Natural killer cell treated with Interleukin-12 subunit alpha and Interleukin-12 subunit beta and Interleukin-15 and Interleukin-18, amount 100 ng/mL, for 72 hours (primary cell): ENCODE measurements at regions not wholly inside any gene's neighbourhood (a gene's known extent, or its start where the extent isn't known, plus 50 kb on each side); places are given as distances from the start of the nearest gene placed in this dataset.

Experiments used
- ATAC-seq, 2 donors: fragments of 150-1000 bp; cut with Tn5 transposase in 1 of 2; sonication (Bioruptor Pico), chemical (Tn5 transposase) in 1 of 2; 2 replicates each; pipeline ENCODE4 v1.10.0; 2021
- DNase-seq: peaks from one replicate; pipeline ENCODE4 v3.0.0; 2022; ENCODE audit warnings: low spot score
- H3K27ac Mint-ChIP-seq, 2 donors: 1 replicate in 1 of 2; 2 replicates in 1 of 2; pipeline ENCODE4 v1.8.0; 2022; ENCODE audit warnings: mixed read lengths in 2 of 2, mild to moderate bottlenecking in 1 of 2, moderate library complexity in 1 of 2
- H3K27me3 Mint-ChIP-seq, 2 donors: 1 replicate in 1 of 2; 2 replicates in 1 of 2; pipeline ENCODE4 v1.8.0; 2022; ENCODE audit warnings: mixed read lengths in 2 of 2
- H3K36me3 Mint-ChIP-seq: one replicate; pipeline ENCODE4 v1.8.0; 2022; ENCODE audit warnings: mixed read lengths
- H3K4me1 Mint-ChIP-seq, 2 donors: 1 replicate in 1 of 2; 2 replicates in 1 of 2; pipeline ENCODE4 v1.8.0; 2022; ENCODE audit warnings: low read depth in 2 of 2, mixed read lengths in 2 of 2, mild to moderate bottlenecking in 1 of 2
- H3K4me3 Mint-ChIP-seq: one replicate; pipeline ENCODE4 v1.8.0; 2022; ENCODE audit warnings: mixed read lengths
- H3K9me3 Mint-ChIP-seq: 2 replicates; pipeline ENCODE4 v1.8.0; 2022; ENCODE audit warnings: mixed read lengths

DNA sequence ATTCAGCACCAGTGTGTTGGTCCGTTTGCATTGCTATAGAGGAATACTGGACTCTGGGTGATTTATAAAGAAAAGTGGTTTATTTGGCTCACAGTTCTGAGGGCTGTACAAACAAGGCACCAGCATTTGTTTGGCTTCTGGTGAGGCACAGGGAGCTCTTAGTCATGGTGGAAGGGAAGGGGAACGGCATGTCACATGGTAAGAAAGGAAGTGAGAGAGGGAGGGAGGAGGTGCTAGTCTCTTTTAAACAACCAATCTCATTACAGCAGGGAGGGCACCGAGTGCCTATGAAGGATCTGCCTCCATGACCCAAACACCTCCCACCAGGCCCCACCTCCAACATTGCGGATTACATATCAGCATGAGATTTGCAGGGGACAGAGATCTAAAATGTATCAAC is 143.9 kb upstream of the DLX2 start:
- H3K4me3 Mint-ChIP-seq: no peak overlapping the region
- ATAC-seq (peak; percentile 49), DNase-seq (no peak)
- H3K27me3 Mint-ChIP-seq: peaks cover 4 to 7% of the 10 kb centered on the region in 2 donors
- peaks cover 22 to 30% of the 10 kb centered on the region in 2 donors for H3K4me1 Mint-ChIP-seq
- H3K27ac Mint-ChIP-seq: peak overlapping the region in 1 of 2 donors; percentile 1
- no peaks in the 10 kb centered on the region for H3K36me3 Mint-ChIP-seq
- peaks cover 3% of the 10 kb centered on the region for H3K9me3 Mint-ChIP-seq

DNA sequence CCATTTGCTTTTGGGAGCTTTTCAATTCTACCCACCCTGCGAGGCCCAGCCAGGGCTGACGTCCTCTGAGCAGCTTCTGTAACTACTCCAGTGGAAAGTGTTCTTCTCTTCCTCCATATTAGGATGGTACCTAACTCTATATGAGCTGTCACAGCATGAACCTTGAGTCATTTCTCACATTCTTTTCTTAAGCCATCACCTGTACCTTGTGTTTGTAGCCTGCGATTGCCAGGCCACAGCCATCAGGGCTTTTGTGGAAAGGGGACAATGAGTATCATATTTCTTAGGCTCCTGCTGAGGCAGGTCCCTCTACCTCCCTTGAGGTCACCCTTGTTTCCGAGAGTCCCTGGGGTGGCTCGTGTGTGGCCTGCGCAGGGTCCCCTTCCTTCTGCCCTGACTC is 144.5 kb upstream of the DLX2 start:
- no peak for DNase-seq
- Mint-ChIP-seq H3K4me3 (no peak overlapping the region), H3K4me1 (peaks cover 27 to 35% of the 10 kb centered on the region in 2 donors), H3K27me3 (peaks cover 4 to 7% of the 10 kb centered on the region in 2 donors), H3K36me3 (no peaks in the 10 kb centered on the region), H3K9me3 (peaks cover 3% of the 10 kb centered on the region), H3K27ac (peak overlapping the region in 1 of 2 donors; percentile 1)
- ATAC-seq: no peak

DNA sequence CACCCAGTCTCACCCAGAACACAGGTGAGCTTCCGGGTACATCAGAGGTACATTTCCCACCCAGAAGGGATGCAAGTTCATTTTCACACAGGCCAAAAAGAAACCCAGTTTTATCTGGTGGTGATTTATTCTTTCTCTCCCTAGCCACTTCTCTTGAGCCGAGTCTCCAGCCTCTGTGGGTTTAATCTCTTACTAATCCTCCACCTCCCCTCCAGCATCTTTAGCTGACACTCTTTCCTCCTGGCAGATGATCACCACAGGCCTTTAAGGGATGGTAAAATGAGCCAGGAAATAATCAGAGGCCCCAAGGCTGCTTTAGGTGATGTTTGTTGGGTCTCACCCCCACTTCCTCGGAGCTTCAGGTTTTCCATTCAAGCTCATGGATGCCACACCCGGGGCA is 145.7 kb upstream of the DLX2 start:
- Mint-ChIP-seq H3K9me3 (peaks cover 3% of the 10 kb centered on the region), H3K4me1 (peaks cover 37 to 47% of the 10 kb centered on the region in 2 donors), H3K4me3 (no peak overlapping the region), H3K27me3 (peaks cover 4 to 7% of the 10 kb centered on the region in 2 donors), H3K27ac (peak overlapping the region in 1 of 2 donors; percentile 47), H3K36me3 (no peaks in the 10 kb centered on the region)
- DNase-seq (no peak), ATAC-seq (no peak)

DNA sequence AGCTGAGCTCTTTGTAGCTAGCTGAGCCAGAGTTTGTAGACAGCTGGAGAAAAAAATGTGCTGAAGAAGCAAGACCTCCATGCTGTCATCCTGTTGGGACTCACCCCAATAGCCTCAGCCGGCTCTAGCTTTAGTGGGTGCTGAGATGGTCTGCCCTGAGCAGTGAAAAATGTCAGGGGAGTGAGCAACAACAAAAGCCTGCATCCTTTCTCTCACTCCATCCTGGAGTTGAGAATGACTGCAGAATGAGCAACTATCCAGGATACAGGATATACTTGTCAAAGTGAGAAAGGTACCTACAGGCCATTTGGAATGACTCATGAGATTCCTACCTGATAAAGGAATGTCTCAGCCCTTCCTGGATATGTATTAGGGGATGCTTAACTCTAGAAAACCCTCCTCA is 146.1 kb upstream of the DLX2 start:
- no peak for ATAC-seq
- Mint-ChIP-seq H3K27ac (peak overlapping the region in 1 of 2 donors; percentile 47), H3K4me3 (no peak overlapping the region), H3K27me3 (peaks cover 4 to 7% of the 10 kb centered on the region in 2 donors), H3K36me3 (no peaks in the 10 kb centered on the region), H3K9me3 (peaks cover 3% of the 10 kb centered on the region), H3K4me1 (peaks cover 40 to 51% of the 10 kb centered on the region in 2 donors)
- DNase-seq: no peak

DNA sequence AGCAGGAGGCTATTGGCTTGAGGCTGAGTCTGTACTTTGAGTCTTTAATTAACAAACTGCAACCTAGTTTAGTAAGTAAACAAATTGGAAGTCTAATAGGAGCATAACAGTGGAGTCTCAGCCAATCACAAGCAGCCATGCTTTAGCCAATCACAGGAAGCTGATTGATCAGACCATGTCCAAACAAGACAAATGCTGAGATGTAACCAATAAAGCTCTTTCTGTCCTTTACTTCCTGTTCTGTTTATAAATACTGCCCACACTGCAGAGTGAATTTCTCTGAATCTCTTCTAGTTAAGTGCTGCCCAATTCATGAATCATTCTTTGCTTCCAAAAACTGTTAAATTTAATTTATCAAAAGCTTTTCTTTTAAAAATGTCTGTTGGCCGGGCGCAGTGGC is 146.6 kb upstream of the DLX2 start:
- Mint-ChIP-seq H3K9me3 (peaks cover 3% of the 10 kb centered on the region), H3K27me3 (peaks cover 4 to 7% of the 10 kb centered on the region in 2 donors), H3K27ac (no peak overlapping the region), H3K36me3 (no peaks in the 10 kb centered on the region), H3K4me3 (no peak overlapping the region), H3K4me1 (peaks cover 44 to 57% of the 10 kb centered on the region in 2 donors)
- ATAC-seq: no peak
- DNase-seq: no peak

DNA sequence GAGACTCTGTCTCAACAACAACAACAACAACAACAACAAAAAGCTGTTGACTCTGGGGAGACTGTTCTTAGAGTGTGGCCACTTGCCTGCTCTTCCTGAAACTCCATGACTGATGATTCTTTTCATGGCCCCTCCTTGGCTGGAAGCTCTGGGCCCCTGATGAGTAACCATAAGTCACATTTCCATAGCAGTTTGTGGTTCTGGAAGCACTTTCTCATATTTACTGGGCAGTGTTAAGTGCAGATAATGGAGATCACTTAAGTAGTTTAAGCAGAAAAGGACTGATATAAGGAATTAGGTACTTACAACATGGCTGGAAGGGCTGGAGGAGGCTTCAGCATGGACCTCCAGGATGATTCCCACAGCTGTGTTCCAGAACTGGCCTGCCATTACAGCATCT is 147.3 kb upstream of the DLX2 start:
- ATAC-seq (no peak), DNase-seq (no peak)
- H3K4me1 Mint-ChIP-seq: peaks cover 44 to 57% of the 10 kb centered on the region in 2 donors
- peak overlapping the region in 1 of 2 donors; percentile 87 for H3K27ac Mint-ChIP-seq
- no peak overlapping the region for H3K4me3 Mint-ChIP-seq
- no peaks in the 10 kb centered on the region for H3K36me3 Mint-ChIP-seq
- H3K9me3 Mint-ChIP-seq: peaks cover 3% of the 10 kb centered on the region
- H3K27me3 Mint-ChIP-seq: peaks cover 4 to 7% of the 10 kb centered on the region in 2 donors

DNA sequence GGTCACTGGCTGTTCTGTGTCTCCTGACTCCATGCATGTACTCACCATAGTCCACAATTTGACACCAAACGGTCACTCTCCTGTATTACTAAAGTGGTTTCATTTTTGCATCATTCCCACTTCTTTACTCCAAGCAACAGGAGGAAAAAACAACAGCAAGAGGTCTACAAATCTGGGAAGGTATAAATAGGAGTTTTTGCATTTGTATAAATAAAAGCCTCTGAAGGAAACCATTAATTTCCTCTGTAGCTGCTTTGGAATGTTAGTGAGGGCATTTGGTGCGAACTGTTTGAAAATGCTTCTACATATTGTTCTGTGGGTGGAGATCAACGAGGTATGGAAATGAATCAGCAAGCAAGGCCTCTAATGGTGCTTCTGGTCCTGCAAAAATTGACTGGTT is 148.5 kb upstream of the DLX2 start:
- Mint-ChIP-seq H3K4me1 (peaks cover 44 to 57% of the 10 kb centered on the region in 2 donors), H3K27me3 (peaks cover 0 to 2% of the 10 kb centered on the region in 2 donors), H3K9me3 (peaks cover 3% of the 10 kb centered on the region), H3K4me3 (peak overlapping the region; percentile 71), H3K27ac (peak overlapping the region; percentile 84 to 87), H3K36me3 (no peaks in the 10 kb centered on the region)
- no peak for DNase-seq
- ATAC-seq: no peak

DNA sequence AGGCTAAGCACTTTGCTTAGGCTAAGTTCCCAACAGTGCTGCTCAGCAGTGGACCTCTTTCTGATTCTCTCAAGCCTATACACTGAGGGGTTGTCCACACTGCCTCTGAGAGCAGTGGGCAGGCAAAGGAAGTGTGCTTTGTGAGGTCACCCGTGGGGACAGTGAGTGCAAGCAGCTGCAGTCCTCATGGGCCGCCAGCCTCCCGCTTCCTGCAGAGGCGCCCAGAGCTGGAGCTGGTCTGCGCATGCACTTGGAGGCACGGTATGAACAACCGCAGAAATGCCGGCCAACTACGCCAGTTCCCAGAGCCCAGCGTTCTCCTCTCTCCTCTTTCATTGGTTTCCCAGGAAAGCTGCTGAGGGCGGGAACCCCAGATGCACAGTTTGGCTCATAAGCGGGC is 149.5 kb upstream of the DLX2 start:
- Mint-ChIP-seq H3K4me1 (peaks cover 36 to 49% of the 10 kb centered on the region in 2 donors), H3K36me3 (no peaks in the 10 kb centered on the region), H3K27me3 (no peaks in the 10 kb centered on the region), H3K4me3 (peak overlapping the region; percentile 71), H3K27ac (peak overlapping the region; percentile 84 to 87), H3K9me3 (no peaks in the 10 kb centered on the region)
- DNase-seq: no peak
- peak; percentile 41 to 46 for ATAC-seq

DNA sequence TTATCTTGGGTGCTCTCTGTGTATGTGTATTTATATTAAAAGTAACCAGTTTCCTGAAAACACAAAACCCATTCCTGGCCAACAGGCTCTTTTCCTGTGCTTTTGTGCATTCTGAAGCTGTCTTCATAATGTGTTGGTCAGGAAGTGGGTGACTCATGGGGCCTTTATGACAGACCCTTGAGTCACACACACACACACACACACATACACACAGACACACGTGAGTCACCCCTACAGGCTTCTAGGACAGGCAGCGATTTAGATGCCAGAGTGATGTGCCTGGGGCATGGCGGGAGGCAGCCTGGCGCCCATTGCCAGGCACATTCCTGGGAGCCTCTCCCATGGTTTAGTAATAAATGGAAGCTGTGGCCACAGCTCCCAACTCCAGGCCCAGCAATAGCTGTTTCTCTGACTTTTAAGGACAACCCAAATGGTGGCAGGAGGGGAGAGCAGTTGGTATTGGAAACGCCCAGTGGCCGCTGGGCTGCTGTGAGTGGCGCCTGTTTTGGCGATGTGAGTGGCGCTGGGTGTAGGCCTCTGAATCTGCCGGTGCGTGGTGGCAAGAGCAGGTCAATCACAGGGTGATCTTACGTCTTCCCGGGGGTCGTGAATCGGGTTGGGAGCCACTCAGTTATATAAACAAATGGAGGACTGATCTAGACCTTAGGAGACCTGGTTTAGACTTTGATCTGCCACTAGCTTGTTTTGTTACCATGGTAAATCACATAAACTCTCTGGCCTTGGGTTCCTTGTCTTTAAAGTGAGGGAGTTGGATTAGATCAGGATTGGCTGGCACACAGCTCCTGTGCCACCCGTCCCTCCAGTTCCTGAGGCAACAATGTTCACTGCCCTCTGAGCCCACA is 150.7 kb upstream of the DLX2 start:
- Mint-ChIP-seq H3K4me3 (peak overlapping the region; percentile 71), H3K27ac (peak overlapping the region; percentile 84 to 87), H3K36me3 (no peaks in the 10 kb centered on the region), H3K4me1 (peaks cover 36 to 41% of the 10 kb centered on the region in 2 donors), H3K27me3 (no peaks in the 10 kb centered on the region), H3K9me3 (no peaks in the 10 kb centered on the region)
- DNase-seq: peak; percentile 75
- peak; percentile 95 to 96 for ATAC-seq

DNA sequence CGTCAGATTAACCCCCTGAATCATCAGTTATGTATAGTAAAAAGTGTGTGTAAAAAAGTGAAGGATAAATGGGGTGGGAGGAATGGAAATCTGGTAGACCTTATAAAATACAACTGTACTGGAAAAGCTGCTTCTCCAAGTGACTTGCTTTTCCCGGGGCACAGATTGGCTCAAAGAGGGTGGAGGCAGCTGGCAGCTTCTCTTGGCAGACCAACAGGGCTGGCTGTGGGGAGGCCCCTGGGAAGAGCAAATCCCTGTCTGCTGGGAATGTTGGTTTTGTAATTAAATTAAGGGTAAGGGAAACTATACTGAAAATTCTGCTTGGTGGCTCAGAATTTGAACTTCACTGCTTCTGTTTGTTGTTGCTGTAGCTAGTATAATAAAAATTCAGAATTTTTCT is 154.2 kb upstream of the DLX2 start:
- no peak for ATAC-seq
- DNase-seq: no peak
- Mint-ChIP-seq H3K27ac (no peak overlapping the region), H3K4me1 (peaks cover 20 to 25% of the 10 kb centered on the region in 2 donors), H3K9me3 (no peaks in the 10 kb centered on the region), H3K36me3 (no peaks in the 10 kb centered on the region), H3K27me3 (peaks cover 0 to 6% of the 10 kb centered on the region in 2 donors), H3K4me3 (no peak overlapping the region)

DNA sequence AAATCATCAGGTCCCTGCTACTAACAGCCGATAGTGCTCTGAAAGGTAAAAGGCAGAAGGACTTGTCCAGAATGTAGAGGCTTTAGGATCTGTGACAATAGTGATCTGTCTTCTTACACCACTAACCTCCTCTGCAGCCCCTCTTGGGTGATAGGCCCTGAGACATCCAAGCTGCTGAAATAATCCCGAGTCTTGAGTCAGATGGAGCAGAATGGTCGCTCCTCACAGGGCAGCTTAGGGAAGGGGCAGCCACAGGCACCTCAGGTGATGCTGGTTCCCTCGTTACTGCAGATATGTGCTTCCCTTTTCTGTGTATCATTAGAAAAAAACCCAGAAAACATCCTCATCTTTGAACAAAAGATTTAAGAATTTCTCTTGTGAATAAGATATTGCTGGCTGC is 157.1 kb upstream of the DLX2 start:
- H3K27me3 Mint-ChIP-seq: peaks cover 4 to 10% of the 10 kb centered on the region in 2 donors
- H3K36me3 Mint-ChIP-seq: no peaks in the 10 kb centered on the region
- H3K4me3 Mint-ChIP-seq: no peak overlapping the region
- no peaks in the 10 kb centered on the region for H3K9me3 Mint-ChIP-seq
- H3K4me1 Mint-ChIP-seq: no peaks in the 10 kb centered on the region
- ATAC-seq (peak in 1 of 2 donors; percentile 27), DNase-seq (no peak)
- peak overlapping the region in 1 of 2 donors; percentile 37 for H3K27ac Mint-ChIP-seq

DNA sequence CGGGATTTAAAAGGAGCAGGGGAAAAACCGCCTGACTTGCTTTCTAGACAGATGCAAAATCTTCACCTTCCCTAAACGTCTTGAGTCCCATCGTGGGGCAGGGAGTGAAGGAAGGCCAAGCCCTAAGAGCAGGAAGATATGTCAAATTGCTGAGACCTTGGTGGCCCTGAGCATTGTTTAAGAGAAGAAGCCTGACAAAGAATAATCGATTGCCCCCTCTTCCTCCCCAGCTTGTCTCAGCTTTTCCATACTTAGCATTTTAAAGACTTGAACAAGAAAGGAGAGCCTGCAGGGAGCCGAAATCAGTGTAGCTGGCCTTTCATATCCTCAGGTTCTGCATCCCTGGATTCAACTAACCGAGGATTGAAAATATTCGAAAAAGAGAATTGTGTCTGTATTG is 157.6 kb upstream of the DLX2 start:
- Mint-ChIP-seq H3K27me3 (peaks cover 4 to 10% of the 10 kb centered on the region in 2 donors), H3K4me3 (no peak overlapping the region), H3K27ac (peak overlapping the region in 1 of 2 donors; percentile 37), H3K9me3 (no peaks in the 10 kb centered on the region), H3K36me3 (no peaks in the 10 kb centered on the region), H3K4me1 (no peaks in the 10 kb centered on the region)
- DNase-seq: no peak
- ATAC-seq: no peak

DNA sequence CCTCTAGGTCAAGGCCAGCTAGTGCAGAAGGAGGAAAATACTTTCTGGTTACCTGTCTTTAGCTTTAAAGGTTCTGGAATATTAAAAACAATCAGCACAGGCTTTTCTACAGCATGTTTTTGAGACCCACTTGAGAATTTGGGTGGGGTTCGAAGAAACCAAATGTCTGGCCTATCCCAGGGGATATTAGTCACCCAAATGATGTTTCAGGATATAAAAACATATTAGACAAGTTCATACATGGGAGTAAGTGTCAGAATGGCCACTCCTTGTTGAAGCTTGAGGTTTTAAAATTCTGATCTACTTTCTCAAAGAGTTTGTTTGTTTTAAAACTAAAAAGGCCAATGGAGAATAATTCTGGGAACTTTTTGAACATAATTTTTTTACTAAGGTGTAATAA is 158.6 kb upstream of the DLX2 start:
- H3K27ac Mint-ChIP-seq: no peak overlapping the region
- no peak for ATAC-seq
- no peaks in the 10 kb centered on the region for H3K36me3 Mint-ChIP-seq
- H3K4me1 Mint-ChIP-seq: no peaks in the 10 kb centered on the region
- peaks cover 4 to 10% of the 10 kb centered on the region in 2 donors for H3K27me3 Mint-ChIP-seq
- DNase-seq: no peak
- H3K9me3 Mint-ChIP-seq: no peaks in the 10 kb centered on the region
- no peak overlapping the region for H3K4me3 Mint-ChIP-seq

DNA sequence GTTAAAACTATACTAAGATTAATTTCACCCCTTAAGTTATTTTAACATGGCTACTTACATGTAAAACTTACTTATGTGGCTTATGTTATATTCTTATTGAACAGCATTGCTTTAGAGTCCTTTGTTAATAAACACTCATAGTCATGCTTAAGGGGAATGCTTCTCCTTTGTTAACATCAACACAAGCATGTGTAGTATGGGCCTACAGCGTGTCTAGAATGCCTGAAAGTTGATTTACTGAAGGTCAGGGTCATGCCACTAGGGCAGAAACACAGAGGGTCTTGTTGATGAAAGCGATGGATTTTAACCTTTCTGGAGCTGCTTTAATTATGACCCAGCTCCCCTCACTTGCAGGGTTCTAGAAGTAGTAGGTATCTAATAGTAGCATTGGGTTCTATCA is 159.8 kb upstream of the DLX2 start:
- H3K27me3 Mint-ChIP-seq: peaks cover 5 to 10% of the 10 kb centered on the region in 2 donors
- no peak for DNase-seq
- H3K27ac Mint-ChIP-seq: no peak overlapping the region
- H3K9me3 Mint-ChIP-seq: no peaks in the 10 kb centered on the region
- ATAC-seq: no peak
- no peaks in the 10 kb centered on the region for H3K36me3 Mint-ChIP-seq
- no peak overlapping the region for H3K4me3 Mint-ChIP-seq
- H3K4me1 Mint-ChIP-seq: peaks cover under 1% of the 10 kb centered on the region in 2 donors
